Activated CD8-positive, alpha-beta T cell treated with anti-CD3 and anti-CD28 coated beads for 36 hours (primary cell): ENCODE measurements at regions not wholly inside any gene's neighbourhood (a gene's known extent, or its start where the extent isn't known, plus 50 kb on each side); places are given as distances from the start of the nearest gene placed in this dataset.
"Not testable (repeated sequence)": the region's sequence is repeated elsewhere in the genome, so short reads cannot be mapped to it uniquely, and the experiment has no call there.

Experiments used
- ATAC-seq: fragments of 200-7000 bp; cut with Tn5 transposase; one replicate; pipeline ENCODE4 v1.10.0; 2021; ENCODE audit warnings: mild to moderate bottlenecking, moderate library complexity
- CTCF ChIA-PET: fragments of 350-600 bp; sonication (Branson Sonifier 250); formaldehyde crosslinking; loops from one replicate; lab custom pipeline; 2021; ENCODE audit warnings: antibody characterized with exemption; lab: Charles Lee
- POLR2A ChIA-PET: fragments of 350-600 bp; sonication (Branson Sonifier 250); formaldehyde crosslinking; loops from one replicate; lab custom pipeline; 2021; ENCODE audit warnings: antibody characterized with exemption; lab: Charles Lee
- DNase-seq: peaks from one replicate; pipeline ENCODE4 v3.0.0-alpha.2; 2020
- H3K27ac Mint-ChIP-seq: one replicate; pipeline ENCODE4 v1.8.0; 2021; ENCODE audit warnings: mild to moderate bottlenecking, mixed read lengths
- H3K27me3 Mint-ChIP-seq: one replicate; pipeline ENCODE4 v1.8.0; 2021; ENCODE audit warnings: mixed read lengths
- H3K36me3 Mint-ChIP-seq: one replicate; pipeline ENCODE4 v1.8.0; 2021; ENCODE audit warnings: low read depth, mixed read lengths
- H3K4me1 Mint-ChIP-seq: one replicate; pipeline ENCODE4 v1.8.0; 2021; ENCODE audit warnings: low read depth, mixed read lengths
- H3K4me3 Mint-ChIP-seq: one replicate; pipeline ENCODE4 v1.8.0; 2021; ENCODE audit warnings: mild to moderate bottlenecking, moderate library complexity, mixed read lengths
- H3K9me3 Mint-ChIP-seq: one replicate; pipeline ENCODE4 v1.8.0; 2021; ENCODE audit warnings: mixed read lengths
- intact Hi-C: fragments of 100-400 bp; cut with micrococcal nuclease; formaldehyde crosslinking; loops from one replicate; pipeline ENCODE4 v1.10.0; 2022

GRCh38 chr21:6565190-6566094 is 3955.9 kb upstream of the TPTE start:
- intact Hi-C loops = not testable (repeated sequence)

GRCh38 chr21:6567542-6567941 is 3953.8 kb upstream of the TPTE start:
- H3K4me1 Mint-ChIP-seq, POLR2A ChIA-PET, H3K36me3 Mint-ChIP-seq, intact Hi-C loops, ATAC-seq, H3K9me3 Mint-ChIP-seq, H3K27me3 Mint-ChIP-seq, CTCF ChIA-PET, DNase-seq, H3K27ac Mint-ChIP-seq, H3K4me3 Mint-ChIP-seq: not testable (repeated sequence)

More at GRCh38 chr21:6565190-6566094, 3955.9 kb upstream of the TPTE start:
- POLR2A ChIA-PET, H3K4me1 Mint-ChIP-seq, CTCF ChIA-PET, H3K36me3 Mint-ChIP-seq, H3K9me3 Mint-ChIP-seq, H3K4me3 Mint-ChIP-seq, H3K27ac Mint-ChIP-seq, H3K27me3 Mint-ChIP-seq: not testable (repeated sequence)
- DNase-seq (peak; percentile 55), ATAC-seq (peak; percentile 24)

GRCh38 chr21:6569152-6569551 is 3952.2 kb upstream of the TPTE start:
- H3K4me1 Mint-ChIP-seq, H3K4me3 Mint-ChIP-seq, DNase-seq, intact Hi-C loops, H3K9me3 Mint-ChIP-seq, H3K27ac Mint-ChIP-seq, H3K36me3 Mint-ChIP-seq, POLR2A ChIA-PET, CTCF ChIA-PET, H3K27me3 Mint-ChIP-seq: not testable (repeated sequence)
- peak; percentile 55 for ATAC-seq

- POLR2A ChIA-PET, H3K9me3 Mint-ChIP-seq, H3K4me3 Mint-ChIP-seq, H3K4me1 Mint-ChIP-seq, intact Hi-C loops, H3K36me3 Mint-ChIP-seq, CTCF ChIA-PET, DNase-seq, H3K27me3 Mint-ChIP-seq, H3K27ac Mint-ChIP-seq: not testable (repeated sequence)
- peak; percentile 86 for ATAC-seq
Observed at GRCh38 chr21:6569587-6570392, 3951.6 kb upstream of the TPTE start.

- ATAC-seq, POLR2A ChIA-PET, DNase-seq, H3K36me3 Mint-ChIP-seq, H3K4me1 Mint-ChIP-seq, CTCF ChIA-PET, H3K27me3 Mint-ChIP-seq, H3K27ac Mint-ChIP-seq, H3K9me3 Mint-ChIP-seq, intact Hi-C loops, H3K4me3 Mint-ChIP-seq: not testable (repeated sequence)
Observed at GRCh38 chr21:6570700-6571368, 3950.5 kb upstream of the TPTE start.

GRCh38 chr21:6573576-6573975 is 3947.8 kb upstream of the TPTE start:
- DNase-seq, H3K4me3 Mint-ChIP-seq, H3K36me3 Mint-ChIP-seq, H3K27me3 Mint-ChIP-seq, H3K9me3 Mint-ChIP-seq, POLR2A ChIA-PET, intact Hi-C loops, H3K27ac Mint-ChIP-seq, H3K4me1 Mint-ChIP-seq, ATAC-seq, CTCF ChIA-PET: not testable (repeated sequence)

- intact Hi-C loops, POLR2A ChIA-PET, H3K36me3 Mint-ChIP-seq, H3K4me1 Mint-ChIP-seq, H3K4me3 Mint-ChIP-seq, H3K27me3 Mint-ChIP-seq, ATAC-seq, CTCF ChIA-PET, H3K9me3 Mint-ChIP-seq, H3K27ac Mint-ChIP-seq, DNase-seq: not testable (repeated sequence)
Observed at GRCh38 chr21:6579801-6580200, 3941.6 kb upstream of the TPTE start.
